Progenitor cell of endocrine pancreas (in vitro differentiated cells): ENCODE measurements at regions not wholly inside any gene's neighbourhood (a gene's known extent, or its start where the extent isn't known, plus 50 kb on each side); places are given as distances from the start of the nearest gene placed in this dataset.

Experiments used
- DNase-seq: peaks from one replicate; pipeline ENCODE4 v3.0.0; 2021; ENCODE audit warnings: low spot score; ENCODE audit not compliant: unreplicated experiment
- H3K27ac Mint-ChIP-seq: 2 replicates; pipeline ENCODE4 v1.8.0; 2021; ENCODE audit warnings: mild to moderate bottlenecking, moderate library complexity, mixed read lengths
- H3K27me3 Mint-ChIP-seq: 2 replicates; pipeline ENCODE4 v1.8.0; 2021; ENCODE audit warnings: mixed read lengths
- H3K36me3 Mint-ChIP-seq: 2 replicates; pipeline ENCODE4 v1.8.0; 2022; ENCODE audit warnings: mixed read lengths; ENCODE audit not compliant: insufficient read depth
- H3K4me1 Mint-ChIP-seq: 2 replicates; pipeline ENCODE4 v1.8.0; 2021; ENCODE audit warnings: low read depth, mixed read lengths
- H3K4me3 Mint-ChIP-seq: 2 replicates; pipeline ENCODE4 v1.8.0; 2021; ENCODE audit warnings: low read depth, mild to moderate bottlenecking, moderate library complexity, mixed read lengths
- H3K9me3 Mint-ChIP-seq: 2 replicates; pipeline ENCODE4 v1.8.0; 2021; ENCODE audit warnings: low read depth, mixed read lengths
- TF ChIP-seq, protein P1 (sequence below): fragments of 200-600 bp; sonication (generic); IDR thresholded peaks from one replicate; pipeline ENCODE4 v1.5.0; 2021; ENCODE audit warnings: antibody characterized with exemption, mild to moderate bottlenecking; ENCODE audit not compliant: unreplicated experiment

DNA sequence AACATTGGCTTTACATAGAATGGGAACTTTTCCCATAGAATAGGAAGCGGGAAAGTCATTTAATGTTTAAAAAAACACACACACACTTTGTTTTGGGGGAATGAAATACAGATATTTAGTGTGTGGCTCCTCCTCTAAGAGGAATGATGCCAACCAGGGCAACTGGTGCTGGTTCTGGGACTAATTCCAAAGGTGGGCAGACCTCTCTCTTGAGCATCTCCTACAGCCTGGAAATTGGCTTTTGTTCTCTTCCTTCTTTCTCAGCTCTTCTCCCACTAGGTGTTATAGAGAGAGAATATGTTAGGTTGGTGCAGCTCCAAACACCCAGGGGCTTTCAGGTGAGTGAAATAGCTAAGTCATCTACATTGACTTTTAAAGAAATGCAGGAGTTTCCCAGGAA, 190.1 kb downstream of the RAD51AP2 start:
- no peaks in the 10 kb centered on the region for H3K9me3 Mint-ChIP-seq
- TF ChIP-seq, protein P1, sequence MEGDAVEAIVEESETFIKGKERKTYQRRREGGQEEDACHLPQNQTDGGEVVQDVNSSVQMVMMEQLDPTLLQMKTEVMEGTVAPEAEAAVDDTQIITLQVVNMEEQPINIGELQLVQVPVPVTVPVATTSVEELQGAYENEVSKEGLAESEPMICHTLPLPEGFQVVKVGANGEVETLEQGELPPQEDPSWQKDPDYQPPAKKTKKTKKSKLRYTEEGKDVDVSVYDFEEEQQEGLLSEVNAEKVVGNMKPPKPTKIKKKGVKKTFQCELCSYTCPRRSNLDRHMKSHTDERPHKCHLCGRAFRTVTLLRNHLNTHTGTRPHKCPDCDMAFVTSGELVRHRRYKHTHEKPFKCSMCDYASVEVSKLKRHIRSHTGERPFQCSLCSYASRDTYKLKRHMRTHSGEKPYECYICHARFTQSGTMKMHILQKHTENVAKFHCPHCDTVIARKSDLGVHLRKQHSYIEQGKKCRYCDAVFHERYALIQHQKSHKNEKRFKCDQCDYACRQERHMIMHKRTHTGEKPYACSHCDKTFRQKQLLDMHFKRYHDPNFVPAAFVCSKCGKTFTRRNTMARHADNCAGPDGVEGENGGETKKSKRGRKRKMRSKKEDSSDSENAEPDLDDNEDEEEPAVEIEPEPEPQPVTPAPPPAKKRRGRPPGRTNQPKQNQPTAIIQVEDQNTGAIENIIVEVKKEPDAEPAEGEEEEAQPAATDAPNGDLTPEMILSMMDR = no peak
- no peaks in the 10 kb centered on the region for H3K27me3 Mint-ChIP-seq
- H3K4me1 Mint-ChIP-seq = peaks cover 10% of the 10 kb centered on the region
- DNase-seq = no peak
- no peak overlapping the region for H3K27ac Mint-ChIP-seq
- no peak overlapping the region for H3K4me3 Mint-ChIP-seq
- no peaks in the 10 kb centered on the region for H3K36me3 Mint-ChIP-seq

DNA sequence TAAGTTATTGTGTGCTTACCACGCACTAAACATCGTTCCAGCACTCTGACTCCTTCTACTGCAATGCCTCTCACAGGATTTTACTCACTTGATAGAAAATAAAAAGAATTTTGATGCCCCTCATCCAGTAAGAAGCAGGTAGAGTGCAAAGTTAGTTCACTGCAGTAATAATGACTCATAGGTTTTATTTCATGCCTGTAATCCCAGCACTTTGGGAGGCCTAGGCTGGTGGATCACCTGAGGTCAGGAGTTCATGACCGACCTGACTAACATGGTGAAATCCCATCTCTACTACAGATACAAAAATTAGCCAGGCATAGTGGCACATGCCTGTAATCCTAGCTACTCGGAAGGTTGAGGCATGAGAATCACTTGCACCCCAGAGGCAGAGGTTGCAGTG, 190.6 kb downstream of the RAD51AP2 start:
- Mint-ChIP-seq H3K9me3 (no peaks in the 10 kb centered on the region), H3K36me3 (no peaks in the 10 kb centered on the region), H3K27ac (no peak overlapping the region), H3K4me1 (peaks cover 10% of the 10 kb centered on the region), H3K27me3 (no peaks in the 10 kb centered on the region), H3K4me3 (no peak overlapping the region)
- TF ChIP-seq, protein P1 = no peak
- no peak for DNase-seq

GRCh38 chr2:17326717-17327116, 191.5 kb downstream of the RAD51AP2 start:
- peaks cover 10% of the 10 kb centered on the region for H3K4me1 Mint-ChIP-seq
- H3K36me3 Mint-ChIP-seq = no peaks in the 10 kb centered on the region
- no peaks in the 10 kb centered on the region for H3K9me3 Mint-ChIP-seq
- TF ChIP-seq, protein P1 = no peak
- DNase-seq = no peak
- no peaks in the 10 kb centered on the region for H3K27me3 Mint-ChIP-seq
- no peak overlapping the region for H3K4me3 Mint-ChIP-seq
- no peak overlapping the region for H3K27ac Mint-ChIP-seq

DNA sequence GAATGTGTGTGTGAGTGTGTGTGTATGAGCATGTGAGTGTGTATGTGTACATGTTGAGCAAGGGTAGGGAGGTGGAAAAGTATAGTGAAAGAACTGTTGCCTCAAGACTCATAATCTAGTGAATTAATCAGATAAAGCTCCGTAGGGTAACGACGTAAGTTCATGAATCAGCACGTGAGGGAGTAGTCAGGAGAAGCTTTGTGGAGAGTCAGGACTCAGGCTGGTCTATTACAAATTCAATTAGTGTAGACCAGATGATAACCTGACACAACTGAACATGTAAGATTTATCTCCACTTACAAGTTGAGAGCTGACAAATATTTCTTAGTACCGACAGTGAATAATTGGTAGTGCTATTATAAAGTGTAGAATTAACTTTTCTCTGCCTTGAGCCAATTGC, 194.5 kb downstream of the RAD51AP2 start:
- DNase-seq = no peak
- Mint-ChIP-seq H3K27ac (no peak overlapping the region), H3K27me3 (no peaks in the 10 kb centered on the region), H3K4me1 (peaks cover 4% of the 10 kb centered on the region), H3K36me3 (no peaks in the 10 kb centered on the region), H3K4me3 (no peak overlapping the region), H3K9me3 (no peaks in the 10 kb centered on the region)
- TF ChIP-seq, protein P1 = no peak

- Mint-ChIP-seq H3K27me3 (no peaks in the 10 kb centered on the region), H3K36me3 (no peaks in the 10 kb centered on the region), H3K4me1 (peaks cover 4% of the 10 kb centered on the region), H3K9me3 (no peaks in the 10 kb centered on the region), H3K27ac (no peak overlapping the region), H3K4me3 (no peak overlapping the region)
- TF ChIP-seq, protein P1 = no peak
- no peak for DNase-seq
Observed at GRCh38 chr2:17322461-17322860, 195.8 kb downstream of the RAD51AP2 start.
